HFF-Myc (cell line): ENCODE measurements at regions not wholly inside any gene's neighbourhood (a gene's known extent, or its start where the extent isn't known, plus 50 kb on each side); places are given as distances from the start of the nearest gene placed in this dataset.

Source experiments
- DNase-seq: peaks from one replicate; pipeline ENCODE4 v3.0.0-alpha.2; 2011; ENCODE audit warnings: low read depth; ENCODE audit errors: extremely low read depth
- H3K4me3 ChIP-seq: replicated peaks from 2 replicates; pipeline ENCODE4 v1.5.1; 2011; ENCODE audit warnings: low read depth, mild to moderate bottlenecking, control low read depth, low read length
- CTCF ChIP-seq: IDR thresholded peaks from 2 replicates; pipeline ENCODE4 v1.5.1; 2012; ENCODE audit warnings: mild to moderate bottlenecking, low read depth, low read length, control low read depth; ENCODE audit errors: missing control alignments

GRCh38 chr10:131812736-131813604, 87.8 kb upstream of the PPP2R2D start:
- no peak for TF ChIP-seq CTCF
- no peak for DNase-seq
- no peak overlapping the region for H3K4me3 ChIP-seq

GRCh38 chr10:131814567-131815265, 86.1 kb upstream of the PPP2R2D start:
- no peak for DNase-seq
- no peak overlapping the region for H3K4me3 ChIP-seq
- TF ChIP-seq CTCF, result no peak

GRCh38 chr10:131815266-131816156, 85.3 kb upstream of the PPP2R2D start:
- H3K4me3 ChIP-seq, result no peak overlapping the region
- no peak for TF ChIP-seq CTCF
- no peak for DNase-seq

- TF ChIP-seq CTCF, result no peak
Observed at GRCh38 chr10:131816157-131816775, 84.5 kb upstream of the PPP2R2D start.

DNA sequence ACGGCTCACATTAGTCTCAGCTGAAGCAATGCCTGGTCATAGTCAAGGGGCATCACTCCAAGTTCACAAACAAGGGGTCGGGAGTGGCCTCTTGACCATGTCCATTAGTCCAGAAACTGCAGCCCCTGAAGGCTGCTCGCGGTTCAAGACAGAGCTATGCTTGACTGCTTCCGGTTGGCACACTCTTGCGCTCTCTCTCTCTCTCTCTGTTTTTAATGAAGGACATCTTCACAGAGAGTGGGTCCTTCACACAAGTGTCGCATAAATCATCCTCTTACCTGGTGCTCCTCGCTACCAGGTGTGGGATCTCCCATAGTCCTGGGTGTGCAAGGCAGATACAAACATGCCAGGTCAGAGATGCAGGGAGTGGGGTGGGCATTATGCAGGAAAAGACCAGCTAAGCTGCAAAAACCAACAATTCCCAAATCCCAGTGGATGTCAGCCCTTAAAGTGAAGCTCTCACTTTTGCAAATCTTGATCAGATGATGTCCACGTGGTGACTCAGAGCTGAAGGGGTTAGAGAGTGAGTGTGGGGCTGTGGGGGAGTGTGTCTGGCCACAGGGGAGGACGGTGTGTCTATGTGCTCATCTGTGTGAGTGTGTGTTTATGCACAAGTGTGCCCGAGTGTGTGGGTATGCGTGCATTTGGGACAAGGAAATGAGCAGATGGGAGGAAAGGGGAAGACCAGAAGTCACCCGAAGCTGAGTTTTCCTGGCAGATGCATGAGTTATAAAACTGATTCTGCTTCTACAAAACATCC, 83.7 kb upstream of the PPP2R2D start:
- TF ChIP-seq CTCF, result no peak
- no peak overlapping the region for H3K4me3 ChIP-seq
- no peak for DNase-seq

More at GRCh38 chr10:131816157-131816775, 84.5 kb upstream of the PPP2R2D start:
- DNase-seq, result no peak
- no peak overlapping the region for H3K4me3 ChIP-seq
